GM21576 (cell line): ENCODE measurements at regions not wholly inside any gene's neighbourhood (a gene's known extent, or its start where the extent isn't known, plus 50 kb on each side); places are given as distances from the start of the nearest gene placed in this dataset.
"Not testable (repeated sequence)": the region's sequence is repeated elsewhere in the genome, so short reads cannot be mapped to it uniquely, and the experiment has no call there.

Experiments
- ATAC-seq: cut with Tn5 transposase; IDR thresholded peaks from one replicate; pipeline ENCODE4 v1.9.1; 2021; ENCODE audit warnings: mild to moderate bottlenecking, moderate library complexity; ENCODE audit not compliant: unreplicated experiment

- ATAC-seq, result no peak
These were observed 154.4 kb downstream of the PTPRU start for GRCh38 chr1:29390491-29391361.

GRCh38 chr1:29390075-29390474, 153.8 kb downstream of the PTPRU start:
- ATAC-seq, result no peak

- no peak for ATAC-seq
These were observed 153.3 kb downstream of the PTPRU start for GRCh38 chr1:29389533-29390041.

- no peak for ATAC-seq
These were observed 152.6 kb downstream of the PTPRU start for GRCh38 chr1:29388884-29389283.

GRCh38 chr1:29388170-29388569, 151.8 kb downstream of the PTPRU start:
- ATAC-seq, result no peak

- ATAC-seq, result no peak
These were observed 150.9 kb downstream of the PTPRU start for GRCh38 chr1:29387210-29387609.

GRCh38 chr1:29386453-29386852, 150.1 kb downstream of the PTPRU start:
- not testable (repeated sequence) for ATAC-seq

- ATAC-seq, result no peak
These were observed 149.6 kb downstream of the PTPRU start for GRCh38 chr1:29385966-29386365.

GRCh38 chr1:29384496-29385015, 148.2 kb downstream of the PTPRU start:
- no peak for ATAC-seq

GRCh38 chr1:29383746-29384371, 147.5 kb downstream of the PTPRU start:
- ATAC-seq, result no peak

GRCh38 chr1:29382851-29383745, 146.8 kb downstream of the PTPRU start:
- ATAC-seq, result no peak

- no peak for ATAC-seq
These were observed 145.1 kb downstream of the PTPRU start for GRCh38 chr1:29381426-29381825.

- ATAC-seq, result no peak
These were observed 144.2 kb downstream of the PTPRU start for GRCh38 chr1:29380532-29380931.

- ATAC-seq, result no peak
These were observed 143.2 kb downstream of the PTPRU start for GRCh38 chr1:29379443-29380073.
